ENCODE measurements at regions not wholly inside any gene's neighbourhood (a gene's known extent, or its start where the extent isn't known, plus 50 kb on each side); places are given as distances from the start of the nearest gene placed in this dataset.

DNA sequence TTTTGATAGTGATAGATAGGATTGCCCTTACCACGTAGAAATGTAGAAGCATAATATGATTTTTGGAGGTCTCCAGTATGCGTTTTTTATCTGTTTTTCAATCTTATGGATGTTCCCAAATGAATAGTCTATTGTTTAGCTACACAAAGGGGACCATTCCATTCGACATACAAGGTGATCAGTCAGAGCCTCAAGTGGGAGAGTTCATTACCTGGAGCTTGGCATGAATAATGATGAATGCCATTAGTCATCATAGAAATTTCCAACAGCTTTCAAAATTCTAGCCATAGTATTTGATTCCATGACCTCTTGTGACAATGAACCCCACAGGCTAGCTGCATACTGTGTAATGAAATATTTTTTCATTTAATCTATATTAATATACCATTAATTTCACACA is 123.6 kb downstream of the PDHA2 start:
- H3K9me3 ChIP-seq (ENCODE audit: control insufficient read depth in 4 of 4, low read length in 3 of 4), result no peaks in the 10 kb centered on the region
- no peak overlapping the region for H3K9ac ChIP-seq (ENCODE audit: low read depth in 1 of 2, low read length in 2 of 2)
- H3K36me3 ChIP-seq (ENCODE audit: control insufficient read depth in 4 of 4, insufficient read depth in 3 of 4, low read depth in 1 of 4, low read length in 3 of 4), result no peaks in the 10 kb centered on the region
- no peaks in the 10 kb centered on the region for H3K4me1 ChIP-seq (ENCODE audit: control insufficient read depth in 4 of 4, insufficient read depth in 4 of 4, low read length in 3 of 4)
- no peaks in the 10 kb centered on the region for H3K27me3 ChIP-seq (ENCODE audit: control insufficient read depth in 4 of 4, insufficient read depth in 4 of 4, low read length in 3 of 4)
- H3K4me3 ChIP-seq (ENCODE audit: low read depth in 1 of 3, low read length in 3 of 3), result no peak overlapping the region
- no peak for DNase-seq (ENCODE audit: low spot score)
- TF ChIP-seq RAD21 (IDR thresholded peaks at IDR 0.05) (no peak), EGR1 (IDR thresholded peaks at IDR 0.05; ENCODE audit: low read depth in 2 of 2) (no peak), TAF1 (conservative IDR thresholded peaks at IDR 0.05) (no peak), NR2F2 (IDR thresholded peaks at IDR 0.05) (no peak), HNF4G (IDR thresholded peaks at IDR 0.05) (no peak), FOXA1 (IDR thresholded peaks at IDR 0.05) (no peak), SP1 (IDR thresholded peaks at IDR 0.05) (no peak), YY1 (IDR thresholded peaks at IDR 0.05) (no peak), GABPA (IDR thresholded peaks at IDR 0.05 in 1 of 2, conservative IDR thresholded peaks at IDR 0.05 in 1 of 2) (no peak), FOXA2 (IDR thresholded peaks at IDR 0.05) (no peak)
- TF ChIP-seq, protein P1, sequence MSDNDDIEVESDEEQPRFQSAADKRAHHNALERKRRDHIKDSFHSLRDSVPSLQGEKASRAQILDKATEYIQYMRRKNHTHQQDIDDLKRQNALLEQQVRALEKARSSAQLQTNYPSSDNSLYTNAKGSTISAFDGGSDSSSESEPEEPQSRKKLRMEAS (IDR thresholded peaks at IDR 0.05), result no peak
- TF ChIP-seq, protein P2, sequence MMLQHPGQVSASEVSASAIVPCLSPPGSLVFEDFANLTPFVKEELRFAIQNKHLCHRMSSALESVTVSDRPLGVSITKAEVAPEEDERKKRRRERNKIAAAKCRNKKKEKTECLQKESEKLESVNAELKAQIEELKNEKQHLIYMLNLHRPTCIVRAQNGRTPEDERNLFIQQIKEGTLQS (IDR thresholded peaks at IDR 0.05), result no peak
- TF ChIP-seq, protein P3, sequence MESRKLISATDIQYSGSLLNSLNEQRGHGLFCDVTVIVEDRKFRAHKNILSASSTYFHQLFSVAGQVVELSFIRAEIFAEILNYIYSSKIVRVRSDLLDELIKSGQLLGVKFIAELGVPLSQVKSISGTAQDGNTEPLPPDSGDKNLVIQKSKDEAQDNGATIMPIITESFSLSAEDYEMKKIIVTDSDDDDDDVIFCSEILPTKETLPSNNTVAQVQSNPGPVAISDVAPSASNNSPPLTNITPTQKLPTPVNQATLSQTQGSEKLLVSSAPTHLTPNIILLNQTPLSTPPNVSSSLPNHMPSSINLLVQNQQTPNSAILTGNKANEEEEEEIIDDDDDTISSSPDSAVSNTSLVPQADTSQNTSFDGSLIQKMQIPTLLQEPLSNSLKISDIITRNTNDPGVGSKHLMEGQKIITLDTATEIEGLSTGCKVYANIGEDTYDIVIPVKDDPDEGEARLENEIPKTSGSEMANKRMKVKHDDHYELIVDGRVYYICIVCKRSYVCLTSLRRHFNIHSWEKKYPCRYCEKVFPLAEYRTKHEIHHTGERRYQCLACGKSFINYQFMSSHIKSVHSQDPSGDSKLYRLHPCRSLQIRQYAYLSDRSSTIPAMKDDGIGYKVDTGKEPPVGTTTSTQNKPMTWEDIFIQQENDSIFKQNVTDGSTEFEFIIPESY (IDR thresholded peaks at IDR 0.05), result no peak
- TF ChIP-seq, protein P4, sequence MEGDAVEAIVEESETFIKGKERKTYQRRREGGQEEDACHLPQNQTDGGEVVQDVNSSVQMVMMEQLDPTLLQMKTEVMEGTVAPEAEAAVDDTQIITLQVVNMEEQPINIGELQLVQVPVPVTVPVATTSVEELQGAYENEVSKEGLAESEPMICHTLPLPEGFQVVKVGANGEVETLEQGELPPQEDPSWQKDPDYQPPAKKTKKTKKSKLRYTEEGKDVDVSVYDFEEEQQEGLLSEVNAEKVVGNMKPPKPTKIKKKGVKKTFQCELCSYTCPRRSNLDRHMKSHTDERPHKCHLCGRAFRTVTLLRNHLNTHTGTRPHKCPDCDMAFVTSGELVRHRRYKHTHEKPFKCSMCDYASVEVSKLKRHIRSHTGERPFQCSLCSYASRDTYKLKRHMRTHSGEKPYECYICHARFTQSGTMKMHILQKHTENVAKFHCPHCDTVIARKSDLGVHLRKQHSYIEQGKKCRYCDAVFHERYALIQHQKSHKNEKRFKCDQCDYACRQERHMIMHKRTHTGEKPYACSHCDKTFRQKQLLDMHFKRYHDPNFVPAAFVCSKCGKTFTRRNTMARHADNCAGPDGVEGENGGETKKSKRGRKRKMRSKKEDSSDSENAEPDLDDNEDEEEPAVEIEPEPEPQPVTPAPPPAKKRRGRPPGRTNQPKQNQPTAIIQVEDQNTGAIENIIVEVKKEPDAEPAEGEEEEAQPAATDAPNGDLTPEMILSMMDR (IDR thresholded peaks at IDR 0.05; ENCODE audit: low read depth, low read length, missing input control), result no peak
- WGBS, result 37% methylated on average over 3 of the region's 3 CpGs
- no peak overlapping the region for H3K27ac ChIP-seq (ENCODE audit: low read depth in 1 of 2, low read length in 2 of 2)

DNA sequence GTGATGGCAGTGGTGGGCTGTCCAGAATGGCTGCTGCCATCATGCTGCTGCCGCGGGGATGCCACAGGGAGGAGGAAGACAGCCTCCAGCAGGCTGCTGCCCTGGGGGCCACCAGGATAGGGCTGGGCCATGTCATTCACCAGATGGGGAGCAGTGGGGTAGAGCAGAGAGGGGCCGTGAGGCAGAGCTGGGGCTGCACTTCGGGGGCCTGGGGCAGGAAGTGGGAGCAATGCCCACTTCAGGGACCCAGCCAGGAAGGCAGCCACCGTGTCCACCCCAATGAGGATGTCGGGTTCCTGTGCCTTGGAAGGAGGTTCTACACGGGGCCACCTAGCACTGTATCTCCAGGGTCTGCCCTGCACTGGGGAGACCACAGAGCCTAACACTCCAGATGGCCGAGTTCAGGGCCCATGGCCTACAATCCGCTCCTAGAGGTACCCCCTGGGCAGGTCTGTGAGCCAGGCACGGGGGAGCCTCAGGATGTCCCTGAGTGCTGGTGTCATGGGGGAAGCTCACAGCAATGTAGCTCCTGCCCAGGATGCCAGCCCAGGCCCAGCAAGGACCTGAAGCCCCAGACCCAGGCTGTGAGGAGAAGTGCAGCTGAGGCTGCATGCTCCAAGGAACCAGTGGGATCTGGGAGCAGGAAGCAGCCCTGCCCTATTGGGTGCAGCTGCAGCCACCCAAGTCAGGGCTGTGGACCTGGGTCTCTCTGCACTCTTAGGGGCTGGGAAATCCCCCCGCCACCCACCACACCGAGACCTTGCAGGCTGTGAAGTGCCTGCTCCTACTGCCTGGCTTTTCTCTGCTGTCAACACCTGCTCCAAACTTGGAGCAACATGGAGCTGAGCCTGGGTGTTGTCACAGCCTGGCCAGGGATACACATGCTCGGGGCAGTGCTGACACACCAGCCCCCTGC is 140.3 kb downstream of the PDHA2 start:
- Histone ChIP-seq H3K27ac (ENCODE audit: low read depth in 1 of 2, low read length in 2 of 2) (no peak overlapping the region), H3K4me3 (ENCODE audit: low read depth in 1 of 3, low read length in 3 of 3) (no peak overlapping the region), H3K27me3 (ENCODE audit: control insufficient read depth in 4 of 4, insufficient read depth in 4 of 4, low read length in 3 of 4) (no peaks in the 10 kb centered on the region), H3K9ac (ENCODE audit: low read depth in 1 of 2, low read length in 2 of 2) (no peak overlapping the region), H3K4me1 (ENCODE audit: control insufficient read depth in 4 of 4, insufficient read depth in 4 of 4, low read length in 3 of 4) (no peaks in the 10 kb centered on the region), H3K36me3 (ENCODE audit: control insufficient read depth in 4 of 4, insufficient read depth in 3 of 4, low read depth in 1 of 4, low read length in 3 of 4) (no peaks in the 10 kb centered on the region), H3K9me3 (ENCODE audit: control insufficient read depth in 4 of 4, low read length in 3 of 4) (peaks cover 0 to 2% (median 0%) of the 10 kb centered on the region in 4 donors)
- no peak for DNase-seq (ENCODE audit: low spot score)
- WGBS, result 79% methylated on average over 13 of the region's 13 CpGs
- TF ChIP-seq EGR1 (IDR thresholded peaks at IDR 0.05; ENCODE audit: low read depth in 2 of 2) (no peak), YY1 (IDR thresholded peaks at IDR 0.05) (no peak), HNF4A (conservative IDR thresholded peaks at IDR 0.05) (no peak), SP1 (IDR thresholded peaks at IDR 0.05) (no peak), RAD21 (IDR thresholded peaks at IDR 0.05) (no peak), FOXA2 (IDR thresholded peaks at IDR 0.05) (no peak), JUND (IDR thresholded peaks at IDR 0.05) (no peak), RXRA (IDR thresholded peaks at IDR 0.05) (no peak), TAF1 (conservative IDR thresholded peaks at IDR 0.05) (no peak), HNF4G (IDR thresholded peaks at IDR 0.05) (no peak), NR2F2 (IDR thresholded peaks at IDR 0.05) (no peak)
- TF ChIP-seq, protein P2 (IDR thresholded peaks at IDR 0.05), result no peak
- TF ChIP-seq, protein P5, sequence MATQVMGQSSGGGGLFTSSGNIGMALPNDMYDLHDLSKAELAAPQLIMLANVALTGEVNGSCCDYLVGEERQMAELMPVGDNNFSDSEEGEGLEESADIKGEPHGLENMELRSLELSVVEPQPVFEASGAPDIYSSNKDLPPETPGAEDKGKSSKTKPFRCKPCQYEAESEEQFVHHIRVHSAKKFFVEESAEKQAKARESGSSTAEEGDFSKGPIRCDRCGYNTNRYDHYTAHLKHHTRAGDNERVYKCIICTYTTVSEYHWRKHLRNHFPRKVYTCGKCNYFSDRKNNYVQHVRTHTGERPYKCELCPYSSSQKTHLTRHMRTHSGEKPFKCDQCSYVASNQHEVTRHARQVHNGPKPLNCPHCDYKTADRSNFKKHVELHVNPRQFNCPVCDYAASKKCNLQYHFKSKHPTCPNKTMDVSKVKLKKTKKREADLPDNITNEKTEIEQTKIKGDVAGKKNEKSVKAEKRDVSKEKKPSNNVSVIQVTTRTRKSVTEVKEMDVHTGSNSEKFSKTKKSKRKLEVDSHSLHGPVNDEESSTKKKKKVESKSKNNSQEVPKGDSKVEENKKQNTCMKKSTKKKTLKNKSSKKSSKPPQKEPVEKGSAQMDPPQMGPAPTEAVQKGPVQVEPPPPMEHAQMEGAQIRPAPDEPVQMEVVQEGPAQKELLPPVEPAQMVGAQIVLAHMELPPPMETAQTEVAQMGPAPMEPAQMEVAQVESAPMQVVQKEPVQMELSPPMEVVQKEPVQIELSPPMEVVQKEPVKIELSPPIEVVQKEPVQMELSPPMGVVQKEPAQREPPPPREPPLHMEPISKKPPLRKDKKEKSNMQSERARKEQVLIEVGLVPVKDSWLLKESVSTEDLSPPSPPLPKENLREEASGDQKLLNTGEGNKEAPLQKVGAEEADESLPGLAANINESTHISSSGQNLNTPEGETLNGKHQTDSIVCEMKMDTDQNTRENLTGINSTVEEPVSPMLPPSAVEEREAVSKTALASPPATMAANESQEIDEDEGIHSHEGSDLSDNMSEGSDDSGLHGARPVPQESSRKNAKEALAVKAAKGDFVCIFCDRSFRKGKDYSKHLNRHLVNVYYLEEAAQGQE (IDR thresholded peaks at IDR 0.05), result no peak
- TF ChIP-seq, protein P1 (IDR thresholded peaks at IDR 0.05), result no peak
- TF ChIP-seq, protein P4 (IDR thresholded peaks at IDR 0.05; ENCODE audit: low read depth, low read length, missing input control), result no peak

Measured in liver (tissue), 8 donors.